ENCODE measurements at regions not wholly inside any gene's neighbourhood (a gene's known extent, or its start where the extent isn't known, plus 50 kb on each side); places are given as distances from the start of the nearest gene placed in this dataset.

DNA sequence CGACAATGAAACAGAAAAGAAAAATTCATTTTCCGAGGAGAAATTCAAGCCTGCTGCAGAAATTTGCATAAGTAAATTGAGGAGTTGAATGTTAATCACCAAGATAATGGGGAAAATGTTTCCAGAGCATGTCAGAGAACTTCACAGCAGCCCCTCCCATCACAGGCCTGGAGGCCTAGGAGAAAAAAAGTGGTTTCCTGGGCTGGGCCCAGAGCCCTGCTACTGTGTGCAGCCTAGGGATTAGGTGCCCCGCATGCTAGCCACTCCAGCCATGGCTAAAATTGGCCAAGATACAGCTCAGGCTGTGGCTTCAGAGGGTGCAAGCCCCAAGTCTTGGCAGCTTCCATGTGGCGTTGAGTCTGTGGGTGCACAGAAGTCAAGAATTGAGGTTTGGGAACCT is 82.7 kb upstream of the EFNA5 start:
- no peak for TF ChIP-seq EZH2 (IDR thresholded peaks at IDR 0.05; ENCODE audit: low read depth, unreplicated experiment)
- TF ChIP-seq, protein P1, sequence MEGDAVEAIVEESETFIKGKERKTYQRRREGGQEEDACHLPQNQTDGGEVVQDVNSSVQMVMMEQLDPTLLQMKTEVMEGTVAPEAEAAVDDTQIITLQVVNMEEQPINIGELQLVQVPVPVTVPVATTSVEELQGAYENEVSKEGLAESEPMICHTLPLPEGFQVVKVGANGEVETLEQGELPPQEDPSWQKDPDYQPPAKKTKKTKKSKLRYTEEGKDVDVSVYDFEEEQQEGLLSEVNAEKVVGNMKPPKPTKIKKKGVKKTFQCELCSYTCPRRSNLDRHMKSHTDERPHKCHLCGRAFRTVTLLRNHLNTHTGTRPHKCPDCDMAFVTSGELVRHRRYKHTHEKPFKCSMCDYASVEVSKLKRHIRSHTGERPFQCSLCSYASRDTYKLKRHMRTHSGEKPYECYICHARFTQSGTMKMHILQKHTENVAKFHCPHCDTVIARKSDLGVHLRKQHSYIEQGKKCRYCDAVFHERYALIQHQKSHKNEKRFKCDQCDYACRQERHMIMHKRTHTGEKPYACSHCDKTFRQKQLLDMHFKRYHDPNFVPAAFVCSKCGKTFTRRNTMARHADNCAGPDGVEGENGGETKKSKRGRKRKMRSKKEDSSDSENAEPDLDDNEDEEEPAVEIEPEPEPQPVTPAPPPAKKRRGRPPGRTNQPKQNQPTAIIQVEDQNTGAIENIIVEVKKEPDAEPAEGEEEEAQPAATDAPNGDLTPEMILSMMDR (conservative IDR thresholded peaks at IDR 0.05; ENCODE audit: low read depth in 2 of 2), result no peak
- TF ChIP-seq EZH2phosphoT487 (IDR thresholded peaks at IDR 0.05; ENCODE audit: unreplicated experiment), result no peak
- TF ChIP-seq POLR2AphosphoS5 (IDR thresholded peaks at IDR 0.05; ENCODE audit: low read depth), result no peak
- TF ChIP-seq, protein P2, sequence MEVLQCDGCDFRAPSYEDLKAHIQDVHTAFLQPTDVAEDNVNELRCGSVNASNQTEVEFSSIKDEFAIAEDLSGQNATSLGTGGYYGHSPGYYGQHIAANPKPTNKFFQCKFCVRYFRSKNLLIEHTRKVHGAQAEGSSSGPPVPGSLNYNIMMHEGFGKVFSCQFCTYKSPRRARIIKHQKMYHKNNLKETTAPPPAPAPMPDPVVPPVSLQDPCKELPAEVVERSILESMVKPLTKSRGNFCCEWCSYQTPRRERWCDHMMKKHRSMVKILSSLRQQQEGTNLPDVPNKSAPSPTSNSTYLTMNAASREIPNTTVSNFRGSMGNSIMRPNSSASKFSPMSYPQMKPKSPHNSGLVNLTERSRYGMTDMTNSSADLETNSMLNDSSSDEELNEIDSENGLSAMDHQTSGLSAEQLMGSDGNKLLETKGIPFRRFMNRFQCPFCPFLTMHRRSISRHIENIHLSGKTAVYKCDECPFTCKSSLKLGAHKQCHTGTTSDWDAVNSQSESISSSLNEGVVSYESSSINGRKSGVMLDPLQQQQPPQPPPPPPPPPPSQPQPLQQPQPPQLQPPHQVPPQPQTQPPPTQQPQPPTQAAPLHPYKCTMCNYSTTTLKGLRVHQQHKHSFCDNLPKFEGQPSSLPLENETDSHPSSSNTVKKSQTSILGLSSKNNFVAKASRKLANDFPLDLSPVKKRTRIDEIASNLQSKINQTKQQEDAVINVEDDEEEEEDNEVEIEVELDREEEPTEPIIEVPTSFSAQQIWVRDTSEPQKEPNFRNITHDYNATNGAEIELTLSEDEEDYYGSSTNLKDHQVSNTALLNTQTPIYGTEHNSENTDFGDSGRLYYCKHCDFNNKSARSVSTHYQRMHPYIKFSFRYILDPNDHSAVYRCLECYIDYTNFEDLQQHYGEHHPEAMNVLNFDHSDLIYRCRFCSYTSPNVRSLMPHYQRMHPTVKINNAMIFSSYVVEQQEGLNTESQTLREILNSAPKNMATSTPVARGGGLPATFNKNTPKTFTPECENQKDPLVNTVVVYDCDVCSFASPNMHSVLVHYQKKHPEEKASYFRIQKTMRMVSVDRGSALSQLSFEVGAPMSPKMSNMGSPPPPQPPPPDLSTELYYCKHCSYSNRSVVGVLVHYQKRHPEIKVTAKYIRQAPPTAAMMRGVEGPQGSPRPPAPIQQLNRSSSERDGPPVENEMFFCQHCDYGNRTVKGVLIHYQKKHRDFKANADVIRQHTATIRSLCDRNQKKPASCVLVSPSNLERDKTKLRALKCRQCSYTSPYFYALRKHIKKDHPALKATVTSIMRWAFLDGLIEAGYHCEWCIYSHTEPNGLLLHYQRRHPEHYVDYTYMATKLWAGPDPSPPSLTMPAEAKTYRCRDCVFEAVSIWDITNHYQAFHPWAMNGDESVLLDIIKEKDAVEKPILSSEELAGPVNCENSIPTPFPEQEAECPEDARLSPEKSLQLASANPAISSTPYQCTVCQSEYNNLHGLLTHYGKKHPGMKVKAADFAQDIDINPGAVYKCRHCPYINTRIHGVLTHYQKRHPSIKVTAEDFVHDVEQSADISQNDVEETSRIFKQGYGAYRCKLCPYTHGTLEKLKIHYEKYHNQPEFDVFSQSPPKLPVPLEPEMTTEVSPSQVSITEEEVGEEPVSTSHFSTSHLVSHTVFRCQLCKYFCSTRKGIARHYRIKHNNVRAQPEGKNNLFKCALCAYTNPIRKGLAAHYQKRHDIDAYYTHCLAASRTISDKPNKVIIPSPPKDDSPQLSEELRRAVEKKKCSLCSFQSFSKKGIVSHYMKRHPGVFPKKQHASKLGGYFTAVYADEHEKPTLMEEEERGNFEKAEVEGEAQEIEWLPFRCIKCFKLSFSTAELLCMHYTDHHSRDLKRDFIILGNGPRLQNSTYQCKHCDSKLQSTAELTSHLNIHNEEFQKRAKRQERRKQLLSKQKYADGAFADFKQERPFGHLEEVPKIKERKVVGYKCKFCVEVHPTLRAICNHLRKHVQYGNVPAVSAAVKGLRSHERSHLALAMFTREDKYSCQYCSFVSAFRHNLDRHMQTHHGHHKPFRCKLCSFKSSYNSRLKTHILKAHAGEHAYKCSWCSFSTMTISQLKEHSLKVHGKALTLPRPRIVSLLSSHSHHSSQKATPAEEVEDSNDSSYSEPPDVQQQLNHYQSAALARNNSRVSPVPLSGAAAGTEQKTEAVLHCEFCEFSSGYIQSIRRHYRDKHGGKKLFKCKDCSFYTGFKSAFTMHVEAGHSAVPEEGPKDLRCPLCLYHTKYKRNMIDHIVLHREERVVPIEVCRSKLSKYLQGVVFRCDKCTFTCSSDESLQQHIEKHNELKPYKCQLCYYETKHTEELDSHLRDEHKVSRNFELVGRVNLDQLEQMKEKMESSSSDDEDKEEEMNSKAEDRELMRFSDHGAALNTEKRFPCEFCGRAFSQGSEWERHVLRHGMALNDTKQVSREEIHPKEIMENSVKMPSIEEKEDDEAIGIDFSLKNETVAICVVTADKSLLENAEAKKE (CRISPR knock-in tag; IDR thresholded peaks at IDR 0.05), result no peak
- no peak for TF ChIP-seq JUNB (IDR thresholded peaks at IDR 0.05; ENCODE audit: unreplicated experiment)
- no peak for TF ChIP-seq CREB1 (CRISPR knock-in tag; IDR thresholded peaks at IDR 0.05; ENCODE audit: low read depth)
- TF ChIP-seq, protein P3, sequence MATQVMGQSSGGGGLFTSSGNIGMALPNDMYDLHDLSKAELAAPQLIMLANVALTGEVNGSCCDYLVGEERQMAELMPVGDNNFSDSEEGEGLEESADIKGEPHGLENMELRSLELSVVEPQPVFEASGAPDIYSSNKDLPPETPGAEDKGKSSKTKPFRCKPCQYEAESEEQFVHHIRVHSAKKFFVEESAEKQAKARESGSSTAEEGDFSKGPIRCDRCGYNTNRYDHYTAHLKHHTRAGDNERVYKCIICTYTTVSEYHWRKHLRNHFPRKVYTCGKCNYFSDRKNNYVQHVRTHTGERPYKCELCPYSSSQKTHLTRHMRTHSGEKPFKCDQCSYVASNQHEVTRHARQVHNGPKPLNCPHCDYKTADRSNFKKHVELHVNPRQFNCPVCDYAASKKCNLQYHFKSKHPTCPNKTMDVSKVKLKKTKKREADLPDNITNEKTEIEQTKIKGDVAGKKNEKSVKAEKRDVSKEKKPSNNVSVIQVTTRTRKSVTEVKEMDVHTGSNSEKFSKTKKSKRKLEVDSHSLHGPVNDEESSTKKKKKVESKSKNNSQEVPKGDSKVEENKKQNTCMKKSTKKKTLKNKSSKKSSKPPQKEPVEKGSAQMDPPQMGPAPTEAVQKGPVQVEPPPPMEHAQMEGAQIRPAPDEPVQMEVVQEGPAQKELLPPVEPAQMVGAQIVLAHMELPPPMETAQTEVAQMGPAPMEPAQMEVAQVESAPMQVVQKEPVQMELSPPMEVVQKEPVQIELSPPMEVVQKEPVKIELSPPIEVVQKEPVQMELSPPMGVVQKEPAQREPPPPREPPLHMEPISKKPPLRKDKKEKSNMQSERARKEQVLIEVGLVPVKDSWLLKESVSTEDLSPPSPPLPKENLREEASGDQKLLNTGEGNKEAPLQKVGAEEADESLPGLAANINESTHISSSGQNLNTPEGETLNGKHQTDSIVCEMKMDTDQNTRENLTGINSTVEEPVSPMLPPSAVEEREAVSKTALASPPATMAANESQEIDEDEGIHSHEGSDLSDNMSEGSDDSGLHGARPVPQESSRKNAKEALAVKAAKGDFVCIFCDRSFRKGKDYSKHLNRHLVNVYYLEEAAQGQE (IDR thresholded peaks at IDR 0.05; ENCODE audit: unreplicated experiment), result no peak
- TF ChIP-seq, protein P4, sequence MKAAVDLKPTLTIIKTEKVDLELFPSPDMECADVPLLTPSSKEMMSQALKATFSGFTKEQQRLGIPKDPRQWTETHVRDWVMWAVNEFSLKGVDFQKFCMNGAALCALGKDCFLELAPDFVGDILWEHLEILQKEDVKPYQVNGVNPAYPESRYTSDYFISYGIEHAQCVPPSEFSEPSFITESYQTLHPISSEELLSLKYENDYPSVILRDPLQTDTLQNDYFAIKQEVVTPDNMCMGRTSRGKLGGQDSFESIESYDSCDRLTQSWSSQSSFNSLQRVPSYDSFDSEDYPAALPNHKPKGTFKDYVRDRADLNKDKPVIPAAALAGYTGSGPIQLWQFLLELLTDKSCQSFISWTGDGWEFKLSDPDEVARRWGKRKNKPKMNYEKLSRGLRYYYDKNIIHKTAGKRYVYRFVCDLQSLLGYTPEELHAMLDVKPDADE (IDR thresholded peaks at IDR 0.05), result no peak
- TF ChIP-seq STAT1 (IDR thresholded peaks at IDR 0.05; ENCODE audit: unreplicated experiment), result no peak
- TF ChIP-seq ZNF114 (CRISPR knock-in tag; IDR thresholded peaks at IDR 0.05), result no peak
- TF ChIP-seq NANOG (IDR thresholded peaks at IDR 0.05; ENCODE audit: borderline replicate concordance), result no peak
